ENCODE measurements at regions not wholly inside any gene's neighbourhood (a gene's known extent, or its start where the extent isn't known, plus 50 kb on each side); places are given as distances from the start of the nearest gene placed in this dataset.
A peak's percentile ranks its signal among the peaks of the same experiment; 100 is the strongest.

DNA sequence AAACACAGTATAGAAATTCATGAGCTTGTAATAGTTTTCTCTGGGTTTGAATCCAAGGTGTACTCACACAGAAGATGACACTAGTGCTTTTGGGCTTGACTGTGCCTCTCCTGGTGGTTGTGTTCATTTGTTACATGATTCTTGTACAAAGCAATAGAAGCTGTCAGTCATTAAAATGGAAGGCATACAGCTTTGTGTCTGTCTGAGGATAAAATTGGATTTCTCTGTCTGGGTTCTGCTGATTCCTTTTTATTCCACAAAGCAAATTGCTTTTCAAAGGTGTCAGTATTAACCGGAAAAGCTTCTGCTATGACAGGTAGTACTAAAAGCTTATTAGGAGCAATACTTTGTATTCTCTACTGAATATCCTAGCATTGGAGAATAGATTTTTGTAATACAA lies 361.2 kb downstream of the SLC6A15 start:
- peak; percentile 22; the same call in 1 of the 3 replicates for ATAC-seq
- TF ChIP-seq ZNF8 (CRISPR knock-in tag; IDR thresholded peaks at IDR 0.05) (no peak), ESRRG (CRISPR knock-in tag; IDR thresholded peaks at IDR 0.05) (no peak), ARNTL (CRISPR knock-in tag; IDR thresholded peaks at IDR 0.05; ENCODE audit: borderline replicate concordance, low read depth) (no peak), OSR1 (CRISPR knock-in tag; IDR thresholded peaks at IDR 0.05) (no peak), TCF4 (CRISPR knock-in tag; IDR thresholded peaks at IDR 0.05; ENCODE audit: borderline replicate concordance) (no peak), CREB5 (CRISPR knock-in tag; IDR thresholded peaks at IDR 0.05; ENCODE audit: low read depth) (no peak), ZFP3 (CRISPR knock-in tag; IDR thresholded peaks at IDR 0.05) (no peak), TSHZ2 (CRISPR knock-in tag; IDR thresholded peaks at IDR 0.05) (no peak), ZFP30 (CRISPR knock-in tag; IDR thresholded peaks at IDR 0.05) (no peak), PPARA (CRISPR knock-in tag; IDR thresholded peaks at IDR 0.05; ENCODE audit: borderline replicate concordance) (no peak), GLIS3 (CRISPR knock-in tag; IDR thresholded peaks at IDR 0.05) (no peak), ZNF70 (CRISPR knock-in tag; IDR thresholded peaks at IDR 0.05) (no peak), TOX (CRISPR knock-in tag; IDR thresholded peaks at IDR 0.05; ENCODE audit: borderline replicate concordance) (no peak)

GRCh38 chr12:84550518-84550917 lies 362.1 kb downstream of the SLC6A15 start:
- no peak for TF ChIP-seq ZNF70 (CRISPR knock-in tag; IDR thresholded peaks at IDR 0.05)
- no peak for TF ChIP-seq TOX (CRISPR knock-in tag; IDR thresholded peaks at IDR 0.05; ENCODE audit: borderline replicate concordance)
- no peak for TF ChIP-seq ARNTL (CRISPR knock-in tag; IDR thresholded peaks at IDR 0.05; ENCODE audit: borderline replicate concordance, low read depth)
- TF ChIP-seq CSRNP3 (CRISPR knock-in tag; IDR thresholded peaks at IDR 0.05) = no peak
- TF ChIP-seq ISL1 (CRISPR knock-in tag; IDR thresholded peaks at IDR 0.05) = peak; percentile 70
- no peak for TF ChIP-seq POU6F1 (CRISPR knock-in tag; IDR thresholded peaks at IDR 0.05; ENCODE audit: borderline replicate concordance, low read depth)
- TF ChIP-seq ZNF8 (CRISPR knock-in tag; IDR thresholded peaks at IDR 0.05) = peak; percentile 36; the same call in 1 of the 2 replicates
- no peak for TF ChIP-seq BACH2 (CRISPR knock-in tag; IDR thresholded peaks at IDR 0.05; ENCODE audit: borderline replicate concordance)
- TF ChIP-seq TCF4 (CRISPR knock-in tag; IDR thresholded peaks at IDR 0.05; ENCODE audit: borderline replicate concordance) = peak; percentile 86
- TF ChIP-seq ZFP30 (CRISPR knock-in tag; IDR thresholded peaks at IDR 0.05) = no peak
- no peak for TF ChIP-seq GLIS3 (CRISPR knock-in tag; IDR thresholded peaks at IDR 0.05)
- ATAC-seq = peak; percentile 68

DNA sequence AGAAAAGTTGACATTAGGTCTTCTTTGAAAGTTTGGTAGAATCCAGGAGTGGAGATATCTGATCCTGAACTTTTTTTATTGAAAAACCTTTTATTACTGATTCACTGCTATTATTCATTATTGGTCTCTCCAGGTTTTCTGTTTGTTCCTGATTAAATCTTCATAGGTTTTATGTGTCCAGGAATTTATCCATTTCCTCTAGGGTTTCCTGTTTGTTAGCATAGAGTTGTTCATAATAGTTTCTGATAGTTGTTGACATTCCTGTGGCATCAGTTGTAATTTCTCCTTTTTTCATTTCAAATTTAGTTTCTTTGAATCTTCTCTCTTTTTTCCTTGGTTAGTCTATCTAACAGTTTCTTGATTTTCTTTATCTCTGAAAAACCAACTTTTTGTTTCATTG lies 370.3 kb downstream of the SLC6A15 start:
- ATAC-seq = no peak
- TF ChIP-seq OSR1 (CRISPR knock-in tag; IDR thresholded peaks at IDR 0.05) = no peak
- TF ChIP-seq ARNTL (CRISPR knock-in tag; IDR thresholded peaks at IDR 0.05; ENCODE audit: borderline replicate concordance, low read depth) = no peak
- no peak for TF ChIP-seq GLIS3 (CRISPR knock-in tag; IDR thresholded peaks at IDR 0.05)
- TF ChIP-seq CSRNP3 (CRISPR knock-in tag; IDR thresholded peaks at IDR 0.05) = no peak
- no peak for TF ChIP-seq ISL1 (CRISPR knock-in tag; IDR thresholded peaks at IDR 0.05)
- no peak for TF ChIP-seq SNAI2 (CRISPR knock-in tag; IDR thresholded peaks at IDR 0.05)
- no peak for TF ChIP-seq CSDC2 (CRISPR knock-in tag; IDR thresholded peaks at IDR 0.05)
- TF ChIP-seq PPARA (CRISPR knock-in tag; IDR thresholded peaks at IDR 0.05; ENCODE audit: borderline replicate concordance) = no peak
- no peak for TF ChIP-seq POU6F1 (CRISPR knock-in tag; IDR thresholded peaks at IDR 0.05; ENCODE audit: borderline replicate concordance, low read depth)
- no peak for TF ChIP-seq ZNF8 (CRISPR knock-in tag; IDR thresholded peaks at IDR 0.05)
- TF ChIP-seq TOX (CRISPR knock-in tag; IDR thresholded peaks at IDR 0.05; ENCODE audit: borderline replicate concordance) = no peak
- TF ChIP-seq ZC3H10 (CRISPR knock-in tag; IDR thresholded peaks at IDR 0.05) = no peak
- no peak for TF ChIP-seq TSHZ2 (CRISPR knock-in tag; IDR thresholded peaks at IDR 0.05)

Measured in SK-N-SH treated with all-trans-retinoic acid at 6 μM for 48 hours (cell line).